ENCODE measurements at regions not wholly inside any gene's neighbourhood (a gene's known extent, or its start where the extent isn't known, plus 50 kb on each side); places are given as distances from the start of the nearest gene placed in this dataset.

DNA sequence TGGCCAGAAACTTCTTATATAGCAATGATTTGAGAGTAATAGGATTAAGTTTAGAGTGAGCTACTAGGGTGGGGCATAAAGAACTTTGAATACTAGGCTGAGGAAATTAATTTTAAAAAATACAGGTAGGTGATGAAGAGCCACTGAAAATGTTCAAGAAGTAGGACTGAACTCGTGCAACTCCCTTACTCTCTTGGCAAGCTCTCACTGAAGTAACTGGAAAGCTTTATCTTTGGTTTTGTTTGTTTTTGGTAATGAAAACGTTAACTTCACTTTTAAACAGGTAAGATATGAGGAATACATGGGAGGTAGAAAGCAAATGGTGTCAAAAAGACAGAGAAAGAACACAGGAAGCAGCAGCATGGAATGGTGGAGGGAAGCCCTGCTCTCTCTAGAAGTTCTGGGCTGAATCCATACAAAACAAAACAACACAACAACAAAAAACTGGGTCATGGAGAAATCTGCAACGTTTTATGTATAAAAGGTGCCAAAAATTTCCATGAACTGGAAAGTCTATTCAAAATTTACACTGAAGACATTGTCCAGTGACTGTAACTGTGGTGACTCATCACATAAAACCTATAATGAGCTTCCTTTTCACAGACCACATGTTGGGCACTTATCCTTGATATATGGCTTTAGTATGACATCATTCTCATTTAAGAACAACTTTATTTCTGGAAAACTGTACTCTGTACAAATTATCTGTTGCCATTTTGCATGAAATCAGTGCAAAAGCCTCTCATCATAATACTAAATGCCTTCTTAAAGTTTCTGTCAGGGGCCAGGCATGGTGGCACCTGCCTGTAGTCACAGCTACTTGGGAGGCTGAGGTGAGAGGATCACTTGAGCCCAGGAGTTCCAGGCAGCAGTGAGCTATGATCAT lies 91.2 kb upstream of the CHD1 start:
- TF ChIP-seq GLIS3 (CRISPR knock-in tag; IDR thresholded peaks at IDR 0.05) (no peak), TSHZ2 (CRISPR knock-in tag; IDR thresholded peaks at IDR 0.05) (no peak), SNAI2 (CRISPR knock-in tag; IDR thresholded peaks at IDR 0.05) (peak; percentile 76; the same call in 1 of the 2 replicates), ZNF565 (CRISPR knock-in tag; conservative IDR thresholded peaks at IDR 0.05; ENCODE audit: low read depth) (0 out of 2 replicates have a peak, but pooled peaks have one; percentile 68), BACH2 (CRISPR knock-in tag; IDR thresholded peaks at IDR 0.05; ENCODE audit: borderline replicate concordance) (no peak), PATZ1 (CRISPR knock-in tag; IDR thresholded peaks at IDR 0.05; ENCODE audit: borderline replicate concordance) (peak; percentile 89), RARB (CRISPR knock-in tag; IDR thresholded peaks at IDR 0.05) (peak; percentile 75; the same call in 1 of the 2 replicates)

All from SK-N-SH treated with all-trans-retinoic acid at 6 μM for 48 hours (cell line).